ENCODE measurements at regions not wholly inside any gene's neighbourhood (a gene's known extent, or its start where the extent isn't known, plus 50 kb on each side); places are given as distances from the start of the nearest gene placed in this dataset.
"Not testable (repeated sequence)": the region's sequence is repeated elsewhere in the genome, so short reads cannot be mapped to it uniquely, and the experiment has no call there.

DNA sequence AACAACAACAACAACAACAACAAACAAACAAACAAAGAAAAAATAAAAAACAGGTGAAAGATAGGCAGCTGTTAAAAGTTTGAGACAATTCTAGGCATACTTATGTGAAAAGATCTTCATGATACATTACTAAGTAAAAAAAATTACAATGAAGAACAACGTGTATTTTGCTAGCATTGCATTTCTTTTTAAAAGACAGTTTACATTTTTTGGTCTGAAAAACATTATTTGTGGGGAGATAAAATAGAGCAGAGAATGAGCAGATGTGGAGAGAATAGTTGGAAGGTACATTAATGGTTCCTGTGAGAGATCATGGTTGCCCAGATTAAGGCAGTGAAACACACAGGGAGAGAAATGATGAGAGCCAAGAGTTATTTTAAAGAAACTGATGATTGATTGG lies 210.2 kb upstream of the MKLN1 start:
- no peak for DNase-seq

DNA sequence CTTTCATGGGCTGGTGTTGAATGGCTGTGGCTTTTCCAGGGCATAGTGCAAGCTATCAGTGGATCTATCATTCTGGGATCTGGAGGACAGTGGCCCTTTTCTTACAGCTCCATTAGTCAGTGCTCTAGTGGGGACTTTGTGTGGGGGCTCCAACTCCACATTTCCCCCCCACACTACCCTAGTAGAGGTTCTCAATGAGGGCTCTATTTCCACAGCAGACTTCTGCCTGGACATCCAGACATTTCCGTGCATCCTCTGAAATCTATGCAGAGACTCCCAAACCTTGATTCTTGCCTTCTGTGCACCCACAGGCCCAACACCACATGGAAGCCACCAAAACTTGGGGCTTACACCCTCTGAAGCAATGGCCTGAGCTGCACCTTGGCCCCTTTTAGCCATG lies 208.3 kb upstream of the MKLN1 start:
- no peak for DNase-seq

DNA sequence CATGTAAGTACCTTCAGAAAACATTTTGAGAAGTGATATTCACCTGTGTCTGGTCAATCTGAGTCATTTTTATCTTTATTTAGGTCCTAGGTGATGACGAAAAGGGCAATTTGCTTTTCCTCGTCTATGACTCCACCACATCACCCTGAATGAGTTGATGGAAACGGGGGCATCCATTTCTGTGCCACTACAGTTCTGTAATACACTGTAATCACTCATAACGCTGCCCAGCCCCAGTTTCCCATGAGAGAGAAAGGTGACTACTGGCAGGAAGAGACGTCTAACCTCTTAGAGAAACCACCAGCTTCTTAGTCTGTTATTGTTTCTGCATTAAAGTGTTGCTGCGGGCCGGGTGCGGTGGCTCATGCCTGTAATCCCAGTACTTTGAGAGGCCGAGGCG lies 205.3 kb upstream of the MKLN1 start:
- no peak for DNase-seq

DNA sequence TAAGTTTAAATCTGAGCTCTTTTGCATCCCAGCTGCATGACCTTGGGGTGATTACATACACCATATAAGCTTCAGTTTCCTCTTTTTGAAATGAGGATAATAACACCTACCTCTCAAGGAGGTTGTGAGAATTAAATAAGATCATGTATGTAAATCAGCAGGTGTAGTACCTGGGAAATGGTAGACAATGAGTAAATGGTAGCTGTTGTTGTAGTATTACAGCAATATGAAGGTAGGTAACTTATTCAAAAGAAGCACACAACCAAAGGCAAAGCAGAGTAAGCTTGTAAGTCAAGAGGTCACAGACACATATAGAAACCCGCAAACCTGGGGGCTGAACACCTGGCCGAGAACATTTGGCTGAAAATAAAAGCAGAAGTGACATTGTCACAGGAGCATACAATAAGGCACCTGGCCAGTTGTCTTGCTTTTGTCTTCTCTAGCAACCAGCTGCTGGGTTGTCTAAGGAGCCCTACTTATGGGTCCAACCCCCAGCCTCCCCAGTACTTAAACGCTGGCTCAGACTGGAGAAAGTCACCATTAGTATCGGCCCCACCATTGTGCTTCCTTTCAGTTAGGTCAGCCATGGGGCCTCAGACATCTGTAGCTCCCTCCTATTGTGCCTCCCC lies 203.6 kb upstream of the MKLN1 start:
- no peak for DNase-seq

- no peak for DNase-seq
These were observed 202.8 kb upstream of the MKLN1 start for GRCh38 chr7:131124867-131125266.

DNA sequence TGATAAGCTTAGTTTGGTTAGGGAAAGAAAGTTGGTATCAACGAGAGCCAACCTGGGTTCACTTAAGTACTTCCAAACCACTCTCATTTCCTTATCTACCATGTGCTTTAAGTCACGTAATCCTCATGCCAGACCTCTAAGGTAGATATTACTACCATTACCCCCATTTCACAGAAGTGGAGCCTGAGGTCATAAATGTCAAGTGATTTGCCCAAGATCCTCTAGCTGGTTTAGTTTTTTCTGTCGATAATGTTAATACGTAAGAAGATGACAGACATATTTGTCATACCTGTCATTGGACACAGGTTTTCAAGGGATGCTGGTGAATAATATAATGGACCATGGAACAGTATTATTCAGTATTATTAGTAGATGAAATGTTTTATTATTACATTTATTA lies 197.4 kb upstream of the MKLN1 start:
- no peak for DNase-seq

GRCh38 chr7:131131012-131131745 lies 196.5 kb upstream of the MKLN1 start:
- no peak for DNase-seq

- no peak for DNase-seq
These were observed 195.8 kb upstream of the MKLN1 start for GRCh38 chr7:131131746-131132431.

- DNase-seq, result no peak
These were observed 188.2 kb upstream of the MKLN1 start for GRCh38 chr7:131139462-131139861.

DNA sequence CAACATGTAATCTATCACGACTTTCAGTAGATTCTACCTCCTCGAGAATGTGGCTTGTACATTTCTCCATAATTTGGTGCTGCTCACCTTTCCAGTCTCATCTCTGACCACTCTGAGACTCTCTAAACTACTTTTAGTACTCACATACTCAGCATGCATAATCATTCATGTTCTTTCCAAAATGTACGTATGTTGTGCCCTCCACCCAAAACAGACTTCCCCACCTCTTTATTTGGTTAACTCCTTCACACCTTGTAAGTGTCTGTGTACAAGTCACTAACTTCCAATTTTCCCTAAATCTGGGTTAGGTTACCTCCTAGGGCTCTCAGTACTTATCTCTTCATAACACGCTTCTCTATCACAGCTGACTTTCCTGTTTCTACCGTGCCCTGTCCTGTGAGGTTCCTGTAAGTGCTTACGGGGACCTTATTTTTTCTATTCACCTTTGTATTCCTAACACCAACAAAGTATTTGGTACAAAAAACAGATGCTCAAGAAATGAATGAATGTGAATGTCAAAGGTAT lies 186.2 kb upstream of the MKLN1 start:
- no peak for DNase-seq

DNA sequence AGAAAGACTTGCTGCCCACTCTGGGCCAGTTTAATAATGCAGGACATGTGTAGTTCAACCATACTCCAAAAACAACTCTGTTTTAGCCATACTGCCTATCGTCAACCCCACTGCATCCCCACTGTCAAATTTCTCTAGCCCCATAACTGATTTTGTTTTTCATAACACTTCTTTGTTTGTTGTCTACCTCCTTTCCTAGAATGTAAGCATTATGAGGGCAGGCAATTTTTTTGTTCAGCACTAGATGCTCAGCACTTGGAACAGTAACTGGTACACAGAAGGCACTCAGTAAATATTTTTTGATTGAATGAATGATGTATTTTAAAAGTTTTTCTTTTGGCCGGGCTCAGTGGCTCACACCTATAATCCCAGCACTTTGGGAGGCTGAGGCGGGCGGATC lies 183.8 kb upstream of the MKLN1 start:
- no peak for DNase-seq

DNA sequence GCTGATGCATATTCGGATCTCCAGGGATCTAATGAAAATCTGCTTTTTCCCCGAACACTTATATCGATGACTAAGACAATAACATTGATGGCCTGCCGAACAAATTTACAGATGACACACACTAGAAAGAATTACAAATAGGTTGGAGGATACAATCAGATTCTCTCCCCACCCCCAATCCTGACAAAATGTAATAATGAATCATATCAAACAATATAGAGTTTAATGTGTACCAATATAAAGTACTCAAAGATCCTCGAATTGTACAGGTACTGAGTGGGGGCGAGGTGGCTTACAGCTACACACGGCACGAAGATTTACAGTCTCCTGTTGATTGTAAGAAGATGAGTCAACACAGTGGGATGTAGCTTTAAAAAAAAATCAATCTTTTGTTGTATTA lies 182.7 kb upstream of the MKLN1 start:
- no peak for DNase-seq

DNA sequence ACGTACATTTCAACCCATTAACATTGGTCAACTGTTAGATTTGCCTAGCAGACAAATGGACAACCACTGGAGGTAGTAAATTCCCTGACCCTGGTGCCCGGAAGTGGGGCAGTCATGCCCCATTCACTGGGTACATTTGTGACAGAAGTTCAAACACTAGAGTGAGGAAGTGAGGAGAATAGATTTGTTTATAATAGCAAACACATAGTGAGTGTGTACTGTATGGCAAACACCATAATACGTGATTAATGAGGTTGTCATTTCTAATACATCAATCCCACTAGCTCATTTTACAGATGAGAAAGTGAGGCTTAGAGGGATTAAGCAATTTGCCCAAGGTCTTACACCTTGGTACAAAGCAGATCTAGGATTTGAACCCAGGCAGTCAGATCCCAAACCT lies 181.9 kb upstream of the MKLN1 start:
- no peak for DNase-seq

DNA sequence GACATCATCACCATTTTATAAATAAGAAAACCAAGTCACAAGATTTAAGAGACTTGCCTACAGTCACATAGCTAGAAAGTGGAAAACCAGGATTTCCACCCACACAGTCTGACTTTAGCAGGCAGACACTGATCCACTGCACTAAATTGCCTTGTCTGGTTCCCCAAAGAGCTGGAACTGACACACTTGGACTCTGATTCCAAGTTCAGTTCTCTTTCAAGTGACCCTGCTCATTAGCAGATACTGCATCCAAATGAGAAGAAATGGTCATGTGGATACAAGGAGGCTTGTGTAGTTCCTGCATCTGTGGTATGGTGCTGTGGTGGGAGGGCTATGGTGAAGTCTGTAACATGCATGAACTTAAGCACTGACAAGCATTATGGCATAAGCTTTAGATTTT lies 180.1 kb upstream of the MKLN1 start:
- DNase-seq, result no peak

DNA sequence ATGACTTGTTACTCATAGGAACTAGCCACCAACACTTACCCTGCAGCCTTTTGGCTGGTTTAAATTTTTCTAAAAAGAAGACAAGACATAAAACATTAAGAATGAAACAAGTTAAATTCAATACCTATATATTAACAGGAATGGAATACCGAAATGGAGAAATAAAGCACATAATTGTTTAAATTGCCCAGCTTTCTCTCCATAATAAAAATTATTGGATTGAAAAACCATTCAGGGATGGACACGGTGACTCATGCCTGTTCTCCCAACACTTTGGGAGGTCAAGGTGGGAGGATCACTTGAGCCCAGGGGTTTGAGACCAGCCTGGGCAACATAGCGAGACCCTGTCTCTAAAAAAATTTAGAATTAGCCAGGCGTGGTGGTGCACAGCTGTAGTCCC lies 179.4 kb upstream of the MKLN1 start:
- no peak for DNase-seq

- DNase-seq, result no peak
These were observed 178.8 kb upstream of the MKLN1 start for GRCh38 chr7:131148708-131149428.

GRCh38 chr7:131149429-131149773 lies 178.3 kb upstream of the MKLN1 start:
- DNase-seq, result no peak

GRCh38 chr7:131149840-131150239 lies 177.8 kb upstream of the MKLN1 start:
- DNase-seq, result no peak

DNA sequence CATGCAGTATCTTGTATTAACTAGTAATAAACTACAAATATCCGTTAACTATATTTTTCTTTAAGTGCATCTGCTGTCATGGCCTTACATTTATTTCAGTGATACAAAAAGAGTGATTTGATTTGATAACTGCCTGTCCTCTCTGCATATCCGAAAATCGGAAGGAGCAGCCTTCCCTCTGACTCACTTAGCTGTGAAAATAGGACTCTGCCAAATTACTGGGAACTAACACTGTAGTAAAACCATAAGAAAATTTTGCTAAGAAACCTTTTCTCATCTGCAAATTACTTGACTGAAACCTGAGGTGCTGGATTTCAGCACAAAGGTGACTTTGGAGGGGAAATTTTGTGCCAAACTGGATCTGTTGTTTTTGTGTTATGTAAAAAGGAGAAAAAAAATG lies 176.6 kb upstream of the MKLN1 start:
- no peak for DNase-seq

- no peak for DNase-seq
These were observed 174.9 kb upstream of the MKLN1 start for GRCh38 chr7:131152766-131153165.

GRCh38 chr7:131154380-131154779 lies 173.3 kb upstream of the MKLN1 start:
- no peak for DNase-seq

DNA sequence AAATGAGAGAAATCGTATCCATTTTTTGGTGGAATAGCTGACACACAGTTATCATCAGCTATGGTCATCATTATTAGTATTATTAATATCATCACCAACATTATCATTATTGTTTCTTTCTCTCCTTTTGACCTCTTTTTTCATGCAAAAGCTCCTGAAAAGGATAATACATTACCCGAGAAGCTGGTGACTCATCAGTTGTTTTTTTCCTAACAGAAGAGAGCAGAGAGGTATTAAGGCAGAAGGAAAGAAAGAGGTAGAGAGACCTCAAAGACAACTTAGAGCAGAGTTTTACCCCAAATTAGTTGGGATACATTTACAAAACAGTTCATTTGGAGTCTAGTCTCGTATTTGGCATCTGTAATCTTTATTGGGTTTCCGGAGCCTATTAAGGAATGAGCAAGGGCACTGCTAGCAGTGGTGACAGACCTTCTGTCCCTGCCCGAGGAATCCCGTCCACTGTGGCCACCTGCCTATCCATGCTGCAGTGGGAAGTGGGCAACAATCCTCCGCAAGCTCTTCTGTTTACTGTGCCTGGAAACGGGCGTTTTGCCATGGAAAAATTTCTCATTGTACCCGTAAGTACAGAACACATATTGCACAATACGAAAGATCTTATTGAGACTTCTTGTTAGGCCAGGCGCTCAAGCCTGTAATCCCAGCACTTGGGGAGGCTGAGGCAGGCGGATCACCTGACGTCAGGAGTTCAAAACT lies 170.0 kb upstream of the MKLN1 start:
- DNase-seq, result no peak

DNA sequence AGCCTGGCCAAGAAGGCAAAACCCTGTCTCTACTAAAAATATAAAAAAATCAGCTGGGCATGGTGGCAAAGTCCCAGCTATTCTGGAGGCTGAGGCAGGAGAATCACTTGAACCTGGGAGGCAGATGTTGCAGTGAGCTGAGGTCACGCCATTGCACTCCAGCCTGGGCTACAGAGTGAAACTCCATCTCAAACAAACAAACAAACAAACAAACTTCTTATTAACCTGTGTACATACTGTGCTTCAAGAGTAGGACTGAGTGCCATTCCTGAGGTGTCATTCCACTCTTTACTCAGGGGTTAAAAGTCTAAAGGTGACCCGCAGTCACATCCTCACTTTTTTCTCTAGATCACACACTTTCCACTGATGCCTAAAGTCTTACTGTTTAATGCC lies 169.4 kb upstream of the MKLN1 start:
- not testable (repeated sequence) for DNase-seq

Measured in NK-92 treated with Interleukin-12 subunit alpha and Interleukin-12 subunit beta, amount 100 ng/mL, for 24 hours (cell line).